ENCODE measurements at regions not wholly inside any gene's neighbourhood (a gene's known extent, or its start where the extent isn't known, plus 50 kb on each side); places are given as distances from the start of the nearest gene placed in this dataset.

- no peak overlapping the region for H3K27ac ChIP-seq (ENCODE audit: low read depth, low read length)
- no peak for ATAC-seq
- intact Hi-C loops (cut with micrococcal nuclease): no loop called here
- H3K9ac ChIP-seq (ENCODE audit: low read length): no peak overlapping the region
- ChIA-PET CTCF (no interaction called here), POLR2A (no interaction called here), RAD21 (ENCODE audit: low non-redundant PET in 1 of 2, low total read pairs in 2 of 2, uncharacterized antibody in 2 of 2, unreplicated experiment in 2 of 2) (no interaction called here)
- BruUV-seq (replicated peaks): no TSS peak
- H3K4me1 ChIP-seq (ENCODE audit: control insufficient read depth in 1 of 2, insufficient read depth in 2 of 2, low read length in 2 of 2): no peaks in the 10 kb centered on the region
- no peak for TF ChIP-seq CTCF (IDR thresholded peaks at IDR 0.05 in 2 of 3, conservative IDR thresholded peaks at IDR 0.05 in 1 of 3; ENCODE audit: borderline replicate concordance in 1 of 3, insufficient read depth in 1 of 3, low read depth in 2 of 3, low read length in 2 of 3)
- TF ChIP-seq EZH2 (IDR thresholded peaks at IDR 0.05): peak; percentile 88; the same call in 1 of the 2 replicates
- TF ChIP-seq YY1 (IDR thresholded peaks at IDR 0.05; ENCODE audit: extremely low read depth, insufficient replicate concordance, low read depth, low read length): no peak
- no peak for TF ChIP-seq JUND (IDR thresholded peaks at IDR 0.05)
- TF ChIP-seq SRF (IDR thresholded peaks at IDR 0.05; ENCODE audit: low read depth): no peak
- peaks cover 73% of the 10 kb centered on the region for H3K27me3 ChIP-seq (ENCODE audit: insufficient read depth, low read length)
- H3K4me2 ChIP-seq (ENCODE audit: low read length): no peak overlapping the region
- H2AFZ ChIP-seq (ENCODE audit: low read depth, low read length, poor library complexity, severe bottlenecking): no peak overlapping the region
- H3K4me3 ChIP-seq (replicated peaks in 1 of 2; ENCODE audit: low read depth in 1 of 2, low read length in 2 of 2): no peak overlapping the region
- DNase-seq (ENCODE audit: low read depth, low spot score): no peak
- H3K9me2 ChIP-seq (ENCODE audit: insufficient read depth): no peaks in the 10 kb centered on the region
- H3K36me3 ChIP-seq (ENCODE audit: control insufficient read depth in 1 of 2, insufficient read depth in 2 of 2, low read length in 2 of 2): no peaks in the 10 kb centered on the region
- H4K20me1 ChIP-seq (ENCODE audit: insufficient read depth): no peaks in the 10 kb centered on the region
- no peaks in the 10 kb centered on the region for H3K79me2 ChIP-seq (ENCODE audit: insufficient read depth, low read length)
- no peaks in the 10 kb centered on the region for H3K9me3 ChIP-seq (ENCODE audit: control insufficient read depth in 1 of 2, insufficient read depth in 1 of 2, low read depth in 1 of 2, low read length in 2 of 2)
Measured at GRCh38 chr11:134670961-134671370, 258.9 kb upstream of the B3GAT1 start.

- Histone ChIP-seq H3K4me1 (ENCODE audit: control insufficient read depth in 1 of 2, insufficient read depth in 2 of 2, low read length in 2 of 2) (no peaks in the 10 kb centered on the region), H3K79me2 (ENCODE audit: insufficient read depth, low read length) (no peaks in the 10 kb centered on the region), H3K27ac (ENCODE audit: low read depth, low read length) (no peak overlapping the region), H3K4me3 (replicated peaks in 1 of 2; ENCODE audit: low read depth in 1 of 2, low read length in 2 of 2) (no peak overlapping the region), H3K9me2 (ENCODE audit: insufficient read depth) (no peaks in the 10 kb centered on the region), H3K9ac (ENCODE audit: low read length) (no peak overlapping the region), H3K4me2 (ENCODE audit: low read length) (no peak overlapping the region), H3K36me3 (ENCODE audit: control insufficient read depth in 1 of 2, insufficient read depth in 2 of 2, low read length in 2 of 2) (no peaks in the 10 kb centered on the region), H3K9me3 (ENCODE audit: control insufficient read depth in 1 of 2, insufficient read depth in 1 of 2, low read depth in 1 of 2, low read length in 2 of 2) (no peaks in the 10 kb centered on the region), H2AFZ (ENCODE audit: low read depth, low read length, poor library complexity, severe bottlenecking) (no peak overlapping the region), H4K20me1 (ENCODE audit: insufficient read depth) (no peaks in the 10 kb centered on the region), H3K27me3 (ENCODE audit: insufficient read depth, low read length) (peaks cover 66% of the 10 kb centered on the region)
- POLR2A ChIA-PET: no interaction called here
- CTCF ChIA-PET: no interaction called here
- BruUV-seq (replicated peaks): no TSS peak
- RAD21 ChIA-PET (ENCODE audit: low non-redundant PET in 1 of 2, low total read pairs in 2 of 2, uncharacterized antibody in 2 of 2, unreplicated experiment in 2 of 2): no interaction called here
- intact Hi-C loops (cut with micrococcal nuclease): no loop called here
- TF ChIP-seq YY1 (IDR thresholded peaks at IDR 0.05; ENCODE audit: extremely low read depth, insufficient replicate concordance, low read depth, low read length) (no peak), JUND (IDR thresholded peaks at IDR 0.05) (no peak), CEBPB (IDR thresholded peaks at IDR 0.05; ENCODE audit: low read depth) (no peak), SP1 (IDR thresholded peaks at IDR 0.05; ENCODE audit: low read depth) (no peak), MAX (IDR thresholded peaks at IDR 0.05) (no peak), ELF1 (IDR thresholded peaks at IDR 0.05; ENCODE audit: borderline replicate concordance, low read depth) (no peak), ZFX (IDR thresholded peaks at IDR 0.05) (no peak), TCF7L2 (IDR thresholded peaks at IDR 0.05; ENCODE audit: borderline replicate concordance, extremely low read depth, insufficient read depth, insufficient read length) (no peak), ATF3 (IDR thresholded peaks at IDR 0.05) (no peak), EGR1 (IDR thresholded peaks at IDR 0.05; ENCODE audit: low read depth) (no peak), FOSL1 (IDR thresholded peaks at IDR 0.05; ENCODE audit: low read depth) (no peak), ZBTB33 (IDR thresholded peaks at IDR 0.05; ENCODE audit: extremely low read depth, insufficient replicate concordance, low read length) (no peak), POLR2A (IDR thresholded peaks at IDR 0.05; ENCODE audit: borderline replicate concordance, extremely low read depth, insufficient read depth, insufficient read length) (no peak), CBX3 (IDR thresholded peaks at IDR 0.05; ENCODE audit: low read depth) (no peak), EZH2 (IDR thresholded peaks at IDR 0.05) (no peak), RAD21 (IDR thresholded peaks at IDR 0.05; ENCODE audit: low read depth) (no peak)
- no peak for DNase-seq (ENCODE audit: low read depth, low spot score)
- ATAC-seq: no peak
Measured at GRCh38 chr11:134670247-134670782, 258.3 kb upstream of the B3GAT1 start.

All from HCT116 (cell line).